ENCODE measurements at regions not wholly inside any gene's neighbourhood (a gene's known extent, or its start where the extent isn't known, plus 50 kb on each side); places are given as distances from the start of the nearest gene placed in this dataset.

GRCh38 chr6:164396071-164397047 is 913.0 kb downstream of the C6orf118 start:
- TF ChIP-seq CTCF (IDR thresholded peaks at IDR 0.05; ENCODE audit: poor library complexity, severe bottlenecking) = no peak
- no peak for TF ChIP-seq EZH2 (IDR thresholded peaks at IDR 0.05; ENCODE audit: borderline replicate concordance, insufficient read depth, low read length, poor library complexity, severe bottlenecking)

All from neural cell (in vitro differentiated cells).